ENCODE measurements at regions not wholly inside any gene's neighbourhood (a gene's known extent, or its start where the extent isn't known, plus 50 kb on each side); places are given as distances from the start of the nearest gene placed in this dataset.

DNA sequence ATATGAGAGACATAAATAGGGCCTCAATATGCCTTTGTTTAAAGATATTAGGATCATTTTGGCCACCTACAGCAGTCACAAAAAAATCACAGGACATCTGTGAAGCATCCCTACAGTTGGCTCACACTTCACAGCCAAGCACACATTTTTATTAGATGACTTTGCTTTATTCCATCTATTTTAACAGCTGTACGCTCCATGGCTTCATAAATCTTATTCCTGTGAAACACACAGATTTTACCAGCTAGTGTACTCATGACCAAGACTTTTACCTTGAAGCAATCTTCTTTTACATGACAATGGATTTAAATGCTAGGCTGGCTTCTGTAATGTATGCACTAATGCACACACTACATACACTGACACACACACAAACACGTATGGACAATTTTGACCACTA, 254.8 kb upstream of the PITRM1 start:
- Mint-ChIP-seq H3K4me3 (ENCODE audit: unreplicated experiment) (no peak overlapping the region), H3K27ac (ENCODE audit: unreplicated experiment) (peak overlapping the region; percentile 71), H3K27me3 (ENCODE audit: unreplicated experiment) (no peaks in the 10 kb centered on the region), H3K36me3 (ENCODE audit: unreplicated experiment) (no peaks in the 10 kb centered on the region), H3K4me1 (ENCODE audit: unreplicated experiment) (peaks cover 54% of the 10 kb centered on the region), H3K9me3 (ENCODE audit: unreplicated experiment) (no peaks in the 10 kb centered on the region)
- TF ChIP-seq, protein P1, sequence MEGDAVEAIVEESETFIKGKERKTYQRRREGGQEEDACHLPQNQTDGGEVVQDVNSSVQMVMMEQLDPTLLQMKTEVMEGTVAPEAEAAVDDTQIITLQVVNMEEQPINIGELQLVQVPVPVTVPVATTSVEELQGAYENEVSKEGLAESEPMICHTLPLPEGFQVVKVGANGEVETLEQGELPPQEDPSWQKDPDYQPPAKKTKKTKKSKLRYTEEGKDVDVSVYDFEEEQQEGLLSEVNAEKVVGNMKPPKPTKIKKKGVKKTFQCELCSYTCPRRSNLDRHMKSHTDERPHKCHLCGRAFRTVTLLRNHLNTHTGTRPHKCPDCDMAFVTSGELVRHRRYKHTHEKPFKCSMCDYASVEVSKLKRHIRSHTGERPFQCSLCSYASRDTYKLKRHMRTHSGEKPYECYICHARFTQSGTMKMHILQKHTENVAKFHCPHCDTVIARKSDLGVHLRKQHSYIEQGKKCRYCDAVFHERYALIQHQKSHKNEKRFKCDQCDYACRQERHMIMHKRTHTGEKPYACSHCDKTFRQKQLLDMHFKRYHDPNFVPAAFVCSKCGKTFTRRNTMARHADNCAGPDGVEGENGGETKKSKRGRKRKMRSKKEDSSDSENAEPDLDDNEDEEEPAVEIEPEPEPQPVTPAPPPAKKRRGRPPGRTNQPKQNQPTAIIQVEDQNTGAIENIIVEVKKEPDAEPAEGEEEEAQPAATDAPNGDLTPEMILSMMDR (IDR thresholded peaks at IDR 0.05): no peak
- no peak for DNase-seq (ENCODE audit: extremely low spot score, unreplicated experiment)

DNA sequence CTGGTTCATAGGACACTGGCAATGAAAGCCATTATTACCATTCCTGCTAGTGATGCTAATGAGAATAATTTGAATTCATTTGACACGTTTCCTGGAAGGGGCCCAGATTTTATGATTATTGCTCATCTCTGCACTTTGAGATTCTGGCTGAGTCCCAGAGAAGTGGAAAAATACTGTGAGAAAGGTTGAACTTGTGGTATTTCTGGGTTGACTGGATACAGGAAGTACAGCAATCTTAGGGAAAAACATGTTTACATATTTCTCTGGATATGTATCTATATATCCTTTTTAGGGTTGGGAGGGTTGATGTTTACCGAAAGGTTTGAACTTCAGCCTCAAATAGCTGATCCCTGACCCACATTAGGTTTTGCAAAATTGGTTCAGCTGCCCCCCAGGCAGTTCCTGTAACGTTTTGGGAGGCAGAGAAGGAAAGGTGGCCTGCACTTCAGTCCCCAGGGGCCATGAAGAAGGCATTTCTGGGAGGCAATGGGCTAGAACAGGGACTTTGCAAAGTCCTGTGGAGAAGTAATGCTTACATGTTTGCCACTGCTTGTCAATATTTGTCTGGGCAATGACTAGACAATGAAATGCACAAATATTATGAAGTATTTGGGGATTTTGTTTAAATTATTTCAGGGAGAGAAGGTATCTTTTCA, 253.7 kb upstream of the PITRM1 start:
- Mint-ChIP-seq H3K9me3 (ENCODE audit: unreplicated experiment) (no peaks in the 10 kb centered on the region), H3K4me3 (ENCODE audit: unreplicated experiment) (no peak overlapping the region), H3K27ac (ENCODE audit: unreplicated experiment) (peak overlapping the region; percentile 71), H3K4me1 (ENCODE audit: unreplicated experiment) (peaks cover 51% of the 10 kb centered on the region), H3K27me3 (ENCODE audit: unreplicated experiment) (no peaks in the 10 kb centered on the region), H3K36me3 (ENCODE audit: unreplicated experiment) (no peaks in the 10 kb centered on the region)
- TF ChIP-seq, protein P1 (IDR thresholded peaks at IDR 0.05): no peak
- no peak for DNase-seq (ENCODE audit: extremely low spot score, unreplicated experiment)

DNA sequence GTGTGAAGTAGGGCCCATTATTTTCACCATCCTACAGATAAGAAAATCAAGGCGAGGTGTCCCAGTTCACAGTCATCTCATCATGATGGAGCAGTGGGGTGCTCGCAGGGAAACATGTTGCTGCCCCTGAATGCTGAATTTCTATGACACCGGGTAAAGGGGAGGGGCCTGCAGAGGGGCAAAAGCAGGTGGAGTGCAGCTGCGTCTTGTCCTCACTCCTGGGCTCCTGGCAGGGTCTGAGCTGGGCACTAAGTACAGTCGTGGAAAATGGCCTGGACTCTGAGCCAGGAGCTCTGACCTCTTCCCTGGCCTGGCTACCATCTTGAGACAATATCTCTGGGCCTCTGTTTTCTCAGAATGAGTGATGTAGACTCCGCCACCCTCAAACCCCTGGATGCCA, 253.1 kb upstream of the PITRM1 start:
- no peak for DNase-seq (ENCODE audit: extremely low spot score, unreplicated experiment)
- TF ChIP-seq, protein P1 (IDR thresholded peaks at IDR 0.05): no peak
- Mint-ChIP-seq H3K9me3 (ENCODE audit: unreplicated experiment) (no peaks in the 10 kb centered on the region), H3K27me3 (ENCODE audit: unreplicated experiment) (no peaks in the 10 kb centered on the region), H3K4me1 (ENCODE audit: unreplicated experiment) (peaks cover 51% of the 10 kb centered on the region), H3K4me3 (ENCODE audit: unreplicated experiment) (no peak overlapping the region), H3K27ac (ENCODE audit: unreplicated experiment) (peak overlapping the region; percentile 71), H3K36me3 (ENCODE audit: unreplicated experiment) (no peaks in the 10 kb centered on the region)

DNA sequence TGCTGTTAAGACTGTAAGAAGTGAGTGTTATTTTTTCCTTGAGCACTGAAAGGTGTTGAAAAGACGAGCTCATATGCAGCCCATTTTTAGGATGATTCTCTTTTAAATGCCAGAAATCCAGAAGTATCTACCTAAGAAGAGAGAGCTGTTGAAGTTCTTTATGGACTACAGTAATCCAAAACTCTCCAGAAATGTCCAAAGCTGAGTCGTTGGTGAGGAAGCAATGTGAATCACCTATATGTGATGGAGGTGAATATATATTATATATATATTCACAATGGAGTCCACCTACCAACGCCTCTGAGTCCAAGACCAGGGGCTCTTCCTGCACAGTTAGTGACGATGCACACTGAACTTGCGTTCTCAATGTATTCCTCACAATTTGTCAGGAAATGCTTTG, 252.7 kb upstream of the PITRM1 start:
- no peaks in the 10 kb centered on the region for H3K9me3 Mint-ChIP-seq (ENCODE audit: unreplicated experiment)

DNA sequence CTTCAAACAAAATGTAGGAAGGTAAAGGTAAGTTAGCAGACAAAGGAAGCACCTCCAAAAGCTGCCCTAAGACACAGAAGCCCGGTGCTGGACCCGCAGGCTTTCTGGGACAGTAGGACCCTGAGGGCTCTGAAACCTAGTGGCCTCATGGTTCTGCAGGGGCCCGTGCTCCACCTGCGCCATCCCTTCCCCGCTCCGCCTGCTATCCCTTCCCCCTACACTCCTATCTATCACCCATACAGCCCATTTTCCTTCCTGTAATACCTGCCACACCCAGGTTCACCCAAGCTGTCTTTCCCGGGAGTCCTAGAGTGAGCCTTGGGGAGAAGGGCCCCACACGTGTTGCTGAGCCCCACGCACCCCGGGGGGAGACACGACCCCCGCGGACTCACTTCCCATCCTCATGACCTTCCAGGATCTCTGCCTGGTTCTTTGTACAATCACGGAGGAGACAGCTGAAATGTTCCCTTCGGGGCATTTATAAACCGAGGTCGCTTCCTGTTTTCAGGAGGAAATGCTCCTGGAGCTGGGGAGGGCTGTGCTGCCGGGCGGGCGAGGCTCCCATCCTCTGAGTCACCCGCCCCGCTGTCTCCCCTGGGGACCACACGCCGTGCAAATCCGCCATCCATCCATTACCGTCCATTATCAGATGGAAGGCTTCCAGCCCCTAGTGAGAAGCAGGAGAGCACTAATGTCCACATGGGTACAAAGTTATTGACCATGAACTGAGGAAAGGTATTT, 251.7 kb upstream of the PITRM1 start:
- peak overlapping the region; percentile 84 for H3K27ac Mint-ChIP-seq (ENCODE audit: unreplicated experiment)
- H3K4me1 Mint-ChIP-seq (ENCODE audit: unreplicated experiment): peaks cover 51% of the 10 kb centered on the region
- TF ChIP-seq, protein P1 (IDR thresholded peaks at IDR 0.05): no peak
- H3K27me3 Mint-ChIP-seq (ENCODE audit: unreplicated experiment): no peaks in the 10 kb centered on the region
- peak overlapping the region; percentile 34 for H3K4me3 Mint-ChIP-seq (ENCODE audit: unreplicated experiment)
- H3K9me3 Mint-ChIP-seq (ENCODE audit: unreplicated experiment): no peaks in the 10 kb centered on the region
- no peak for DNase-seq (ENCODE audit: extremely low spot score, unreplicated experiment)
- no peaks in the 10 kb centered on the region for H3K36me3 Mint-ChIP-seq (ENCODE audit: unreplicated experiment)

More for the DNA sequence above, 252.7 kb upstream of the PITRM1 start:
- H3K27me3 Mint-ChIP-seq (ENCODE audit: unreplicated experiment): no peaks in the 10 kb centered on the region
- TF ChIP-seq, protein P1 (IDR thresholded peaks at IDR 0.05): no peak
- peak overlapping the region; percentile 84 for H3K27ac Mint-ChIP-seq (ENCODE audit: unreplicated experiment)
- H3K4me1 Mint-ChIP-seq (ENCODE audit: unreplicated experiment): peaks cover 51% of the 10 kb centered on the region
- H3K36me3 Mint-ChIP-seq (ENCODE audit: unreplicated experiment): no peaks in the 10 kb centered on the region
- no peak for DNase-seq (ENCODE audit: extremely low spot score, unreplicated experiment)
- H3K4me3 Mint-ChIP-seq (ENCODE audit: unreplicated experiment): no peak overlapping the region

Measured in osteocyte (in vitro differentiated cells).